ENCODE measurements at regions not wholly inside any gene's neighbourhood (a gene's known extent, or its start where the extent isn't known, plus 50 kb on each side); places are given as distances from the start of the nearest gene placed in this dataset.

GRCh38 chr2:176507786-176508185 is 238.5 kb downstream of the MTX2 start:
- no peak for DNase-seq

- no peak for DNase-seq
Measured at GRCh38 chr2:176508374-176508773, 239.1 kb downstream of the MTX2 start.

GRCh38 chr2:176508984-176509740 is 239.9 kb downstream of the MTX2 start:
- DNase-seq: no peak

- DNase-seq: no peak
Measured at GRCh38 chr2:176514276-176514675, 245.0 kb downstream of the MTX2 start.

GRCh38 chr2:176514805-176515500 is 245.7 kb downstream of the MTX2 start:
- no peak for DNase-seq

GRCh38 chr2:176516051-176516602 is 246.9 kb downstream of the MTX2 start:
- DNase-seq: no peak

GRCh38 chr2:176518823-176519222 is 249.6 kb downstream of the MTX2 start:
- no peak for DNase-seq

- DNase-seq: no peak
Measured at GRCh38 chr2:176521878-176522670, 252.8 kb downstream of the MTX2 start.

- no peak for DNase-seq
Measured at GRCh38 chr2:176525086-176525485, 255.8 kb downstream of the MTX2 start.

GRCh38 chr2:176526995-176527901 is 258.0 kb downstream of the MTX2 start:
- no peak for DNase-seq

- DNase-seq: no peak
Measured at GRCh38 chr2:176531608-176532007, 262.4 kb downstream of the MTX2 start.

- no peak for DNase-seq
Measured at GRCh38 chr2:176533505-176534193, 264.4 kb downstream of the MTX2 start.

- no peak for DNase-seq
Measured at GRCh38 chr2:176534798-176535466, 265.7 kb downstream of the MTX2 start.

- no peak for DNase-seq
Measured at GRCh38 chr2:176535467-176536113, 266.3 kb downstream of the MTX2 start.

GRCh38 chr2:176536439-176537133 is 267.3 kb downstream of the MTX2 start:
- DNase-seq: no peak

GRCh38 chr2:176537932-176538331 is 268.7 kb downstream of the MTX2 start:
- no peak for DNase-seq

GRCh38 chr2:176540995-176541394 is 271.8 kb downstream of the MTX2 start:
- no peak for DNase-seq

GRCh38 chr2:176542476-176542875 is 273.2 kb downstream of the MTX2 start:
- DNase-seq: no peak

- DNase-seq: no peak
Measured at GRCh38 chr2:176544557-176544956, 275.3 kb downstream of the MTX2 start.

All from suppressor macrophage treated with lipopolysaccharide for 1 hour (primary cell).